GM18870 (cell line): ENCODE measurements at regions not wholly inside any gene's neighbourhood (a gene's known extent, or its start where the extent isn't known, plus 50 kb on each side); places are given as distances from the start of the nearest gene placed in this dataset.
A peak's percentile ranks its signal among the peaks of the same experiment; 100 is the strongest.

ENCODE experiments used
- ATAC-seq: cut with Tn5 transposase; IDR thresholded peaks from one replicate; pipeline ENCODE4 v1.9.1; 2021; ENCODE audit warnings: moderate library complexity; ENCODE audit not compliant: unreplicated experiment

DNA sequence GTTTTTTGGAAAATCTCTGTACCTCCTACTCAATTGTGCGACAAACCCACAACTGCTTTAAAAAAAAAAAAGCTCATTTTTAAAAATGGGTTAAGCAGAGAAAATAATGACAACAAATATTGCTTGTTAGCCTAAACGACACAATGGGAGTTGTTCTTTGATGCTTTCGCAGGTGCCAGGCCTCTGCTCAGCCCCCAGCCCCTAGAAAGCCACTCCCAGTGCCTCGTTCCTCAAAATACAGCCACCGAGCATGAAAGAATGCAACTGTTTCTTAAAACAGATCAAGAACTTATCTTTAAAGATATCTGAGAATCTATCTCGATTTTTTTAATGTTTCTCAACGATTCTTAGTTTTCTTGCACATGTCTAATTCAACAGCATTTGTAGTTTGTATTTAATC, 85.2 kb upstream of the PFKP start:
- ATAC-seq, result no peak

- ATAC-seq, result no peak
Measured at GRCh38 chr10:2981361-2981801, 86.0 kb upstream of the PFKP start.

DNA sequence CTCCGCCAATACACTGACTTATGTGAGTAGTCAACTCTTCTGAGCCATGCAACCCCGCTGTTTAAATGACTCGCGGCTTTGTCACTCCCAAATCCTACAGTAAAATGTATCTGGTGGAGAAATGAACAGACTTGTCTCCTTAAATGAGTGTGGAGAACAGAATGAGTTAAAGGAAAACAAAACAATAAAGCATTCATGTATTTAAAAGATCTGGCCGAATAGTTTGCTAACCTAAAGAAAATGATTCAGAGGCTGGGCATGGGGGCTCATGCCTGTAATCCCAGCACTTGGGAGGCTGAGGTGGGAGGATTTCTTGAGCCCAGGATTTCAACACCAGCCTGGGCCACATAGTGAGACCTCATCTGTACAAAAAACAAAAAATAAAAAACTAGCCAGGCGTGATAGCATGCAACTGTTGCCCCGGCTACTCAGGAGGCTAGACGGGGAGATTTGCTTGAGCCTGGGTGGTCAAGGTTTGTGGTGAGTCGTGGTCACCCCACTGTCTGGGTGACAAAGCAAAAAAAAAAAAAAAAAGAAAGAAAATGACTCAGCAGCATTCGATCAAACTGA, 86.5 kb upstream of the PFKP start:
- ATAC-seq, result peak; percentile 62

- ATAC-seq, result no peak
Measured at GRCh38 chr10:2980116-2980515, 87.2 kb upstream of the PFKP start.

DNA sequence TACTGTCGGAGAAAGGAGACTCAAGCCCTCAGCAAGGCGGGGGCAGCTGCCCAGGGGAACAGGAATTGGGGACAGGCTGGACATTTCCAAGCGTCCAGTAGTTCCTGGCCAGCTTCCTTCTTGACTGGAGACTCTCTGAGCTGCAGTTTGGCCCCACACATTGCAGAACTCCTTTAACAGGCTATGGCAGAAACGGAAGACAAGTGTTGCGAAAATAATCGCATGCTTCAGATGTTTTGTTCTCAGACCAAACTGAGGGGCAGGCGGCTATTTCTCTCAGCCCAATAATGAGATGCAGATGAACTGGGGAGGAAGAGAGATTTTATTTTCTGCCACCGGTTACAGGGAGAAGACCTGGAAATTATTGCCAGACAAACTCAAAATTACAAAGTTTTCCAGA, 88.0 kb upstream of the PFKP start:
- ATAC-seq, result no peak

DNA sequence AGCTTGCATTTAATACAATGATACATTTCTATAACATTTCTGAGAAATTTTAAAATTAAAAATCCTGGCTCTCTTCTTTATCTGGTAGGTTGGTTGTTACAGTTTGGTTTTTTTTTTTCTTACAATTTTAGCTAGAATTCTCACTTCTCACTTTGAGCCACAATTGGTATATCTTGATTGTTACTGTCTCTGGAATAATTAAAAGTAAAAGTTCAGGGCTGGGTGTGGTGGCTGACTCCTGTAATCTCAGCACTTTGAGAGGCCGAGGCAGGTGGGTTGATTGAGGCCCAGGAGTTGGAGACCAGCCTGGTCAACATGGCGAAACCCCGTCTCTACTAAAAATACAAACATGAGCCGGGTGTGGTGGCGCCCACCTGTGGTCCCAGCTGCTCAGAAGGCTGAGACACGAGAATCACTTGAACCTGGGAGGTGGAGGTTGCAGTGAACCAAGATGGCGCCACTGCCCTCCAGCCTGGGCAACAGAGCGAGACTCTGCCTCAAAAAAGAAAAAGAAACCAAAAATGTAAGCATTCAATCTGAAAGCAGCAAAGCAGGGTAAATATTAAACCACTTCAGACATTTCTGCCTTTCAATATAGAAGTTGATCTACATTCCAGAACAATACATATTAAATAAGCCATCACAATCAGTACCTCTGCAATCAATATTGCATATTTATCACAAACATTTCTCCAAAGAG, 88.6 kb upstream of the PFKP start:
- ATAC-seq, result peak; percentile 69

GRCh38 chr10:2978111-2978510, 89.2 kb upstream of the PFKP start:
- peak; percentile 52 for ATAC-seq

DNA sequence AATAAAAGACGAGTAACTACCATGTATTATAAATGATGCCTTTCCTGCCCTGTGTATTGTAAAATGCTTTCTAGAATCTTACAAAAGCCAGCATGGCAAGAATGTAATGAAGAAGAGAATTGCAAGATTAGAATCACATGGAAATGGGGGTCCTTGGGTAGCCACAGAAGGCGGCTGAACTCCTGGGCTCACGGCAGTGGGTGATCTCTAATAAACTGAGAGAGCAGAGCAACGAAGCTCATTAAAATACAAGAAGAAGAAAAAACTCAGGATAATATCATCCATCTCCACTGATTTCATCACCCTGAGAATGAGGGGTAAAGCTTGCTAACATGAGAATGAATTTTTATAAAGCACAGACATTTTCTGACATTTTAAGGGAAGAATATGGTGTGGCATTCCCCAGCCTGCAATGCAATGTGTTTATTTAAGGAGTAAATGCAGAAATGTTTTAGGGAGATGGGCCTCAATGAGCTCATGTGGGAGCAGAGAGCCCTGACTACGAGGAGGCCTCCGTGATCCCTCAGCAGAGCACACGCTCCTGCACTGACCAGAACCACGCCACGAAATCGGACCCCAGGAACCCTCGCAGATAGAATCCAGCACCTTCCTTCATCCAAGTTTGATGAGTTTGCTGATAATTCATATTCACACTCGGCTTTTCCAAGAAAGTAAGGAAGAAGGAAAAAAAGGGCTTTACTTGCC, 92.7 kb upstream of the PFKP start:
- no peak for ATAC-seq

GRCh38 chr10:2974083-2974482, 93.3 kb upstream of the PFKP start:
- no peak for ATAC-seq

DNA sequence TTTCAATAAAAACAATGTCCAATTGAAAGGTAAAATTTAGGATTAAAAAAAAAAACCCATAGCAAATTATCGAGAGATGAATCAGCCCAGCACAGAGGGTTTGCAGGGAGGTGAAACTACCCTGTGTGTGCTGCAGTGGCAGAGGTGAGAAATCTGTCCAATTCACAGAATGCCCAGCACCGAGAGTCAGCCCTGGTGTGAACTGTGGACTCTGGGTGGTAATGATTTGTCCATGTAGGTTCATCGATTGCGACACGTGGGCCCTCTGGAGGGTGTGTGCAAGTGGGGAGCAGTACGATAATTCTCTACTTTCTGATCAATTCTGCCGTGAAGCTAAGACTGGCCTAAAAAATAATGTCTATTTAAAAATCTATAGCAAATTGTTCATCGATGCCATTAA, 94.5 kb upstream of the PFKP start:
- no peak for ATAC-seq

- ATAC-seq, result no peak
Measured at GRCh38 chr10:2972216-2972615, 95.1 kb upstream of the PFKP start.

DNA sequence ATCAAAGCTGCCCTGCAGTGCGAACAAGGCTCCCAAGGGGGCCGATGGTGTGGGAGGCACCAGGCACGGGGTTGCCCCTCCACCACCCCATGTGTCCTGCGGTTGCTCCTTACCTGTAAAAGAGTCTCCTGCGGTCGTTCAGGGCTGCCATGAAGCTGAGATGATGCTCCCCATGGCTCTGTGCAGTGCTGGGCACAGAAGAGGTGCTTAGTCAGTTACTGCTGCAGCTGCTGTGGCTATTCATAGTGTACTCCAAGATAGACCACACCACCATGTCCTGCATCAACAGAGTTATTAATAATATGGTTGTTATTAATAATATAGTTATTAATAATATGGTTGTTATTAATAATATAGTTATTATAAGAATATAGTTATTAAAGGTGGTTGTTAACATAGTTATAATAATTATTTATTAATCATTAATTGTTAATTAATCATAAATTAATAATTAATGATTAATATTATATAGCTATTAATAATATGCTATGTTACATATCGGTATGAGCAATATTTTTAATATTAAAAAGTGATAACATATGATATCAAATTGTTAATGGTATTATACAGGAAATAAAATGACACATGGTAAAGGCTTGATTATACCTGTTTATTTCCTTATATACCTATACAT, 97.0 kb upstream of the PFKP start:
- no peak for ATAC-seq

DNA sequence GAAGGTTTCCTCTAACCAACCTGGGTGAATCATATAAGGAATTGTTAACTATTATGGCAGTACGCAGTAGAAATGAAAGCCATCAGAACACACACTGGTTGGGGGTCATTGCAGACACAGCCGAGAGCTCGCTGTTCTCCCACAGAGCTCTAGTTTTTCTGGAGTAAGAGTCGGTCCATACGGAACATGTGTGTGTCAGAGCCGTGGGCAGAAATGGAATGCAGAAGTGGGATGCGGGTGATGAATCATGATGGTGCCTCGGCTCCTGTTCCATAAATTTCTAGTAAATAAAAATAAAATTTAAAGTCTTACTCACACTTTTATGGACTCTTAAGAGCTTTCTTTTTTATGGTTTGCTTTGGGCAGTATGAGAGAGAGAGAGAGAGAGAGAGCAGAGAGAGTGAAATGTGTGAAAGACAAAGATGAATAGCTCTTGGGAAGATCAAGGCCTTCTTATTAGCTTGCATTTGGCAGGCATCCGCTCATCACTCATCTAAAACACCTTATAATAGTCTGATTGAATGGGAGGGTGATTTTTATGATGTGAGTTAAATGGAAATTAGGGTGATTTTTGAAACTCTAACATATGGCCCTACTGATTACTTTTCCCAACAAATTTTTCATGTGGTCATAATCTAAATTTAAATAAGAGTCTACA, 98.8 kb upstream of the PFKP start:
- ATAC-seq, result no peak

DNA sequence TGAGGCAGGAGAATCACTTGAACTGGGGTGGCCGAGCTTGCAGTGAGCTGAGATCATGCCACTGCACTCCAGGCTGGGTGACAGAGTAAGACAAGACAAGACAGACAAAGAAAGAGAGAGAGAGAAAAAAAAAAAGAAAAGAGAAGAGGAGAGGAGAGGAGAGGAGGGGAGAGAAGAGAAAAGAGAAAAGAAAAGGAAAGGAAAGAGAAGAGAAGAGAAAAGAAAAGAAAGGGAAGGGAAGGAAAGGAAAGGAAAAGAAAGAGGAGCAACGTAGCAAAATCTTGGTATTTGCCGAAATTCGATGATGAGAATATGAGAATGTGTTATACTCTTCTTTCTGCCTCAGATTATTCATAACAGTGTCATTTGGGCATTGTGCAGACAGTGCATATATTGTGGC, 101.2 kb upstream of the PFKP start:
- no peak for ATAC-seq

DNA sequence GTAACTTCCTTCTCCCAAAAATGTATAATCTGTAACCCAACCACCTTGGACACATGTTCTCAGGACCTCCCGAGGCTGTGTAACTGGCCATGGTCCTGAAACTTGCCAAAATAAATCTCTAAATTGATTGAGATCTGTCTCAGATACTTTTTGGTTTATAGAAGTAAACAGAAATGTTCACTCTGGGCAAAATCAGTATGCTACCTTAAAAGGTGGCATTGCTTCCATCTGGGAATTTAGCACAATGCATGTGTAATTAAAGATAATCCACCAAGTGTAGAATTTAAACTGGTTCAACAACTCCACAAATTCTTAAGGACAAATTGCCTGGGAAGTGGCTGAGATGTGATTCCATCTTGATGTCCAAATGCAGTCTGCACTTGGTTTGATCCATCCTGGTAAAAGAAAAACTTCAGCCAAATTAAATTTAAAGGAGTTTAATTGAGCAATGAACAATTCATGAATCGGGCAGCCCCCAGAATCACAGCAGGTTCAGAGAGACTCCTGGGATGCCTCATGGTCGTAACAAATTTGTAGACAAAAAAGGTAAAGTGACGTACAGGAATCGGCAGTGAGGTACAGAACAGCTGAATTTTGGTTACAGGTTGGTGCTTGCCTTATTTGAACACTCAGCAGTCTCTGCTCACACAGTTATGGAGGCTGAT, 102.6 kb upstream of the PFKP start:
- ATAC-seq, result no peak

DNA sequence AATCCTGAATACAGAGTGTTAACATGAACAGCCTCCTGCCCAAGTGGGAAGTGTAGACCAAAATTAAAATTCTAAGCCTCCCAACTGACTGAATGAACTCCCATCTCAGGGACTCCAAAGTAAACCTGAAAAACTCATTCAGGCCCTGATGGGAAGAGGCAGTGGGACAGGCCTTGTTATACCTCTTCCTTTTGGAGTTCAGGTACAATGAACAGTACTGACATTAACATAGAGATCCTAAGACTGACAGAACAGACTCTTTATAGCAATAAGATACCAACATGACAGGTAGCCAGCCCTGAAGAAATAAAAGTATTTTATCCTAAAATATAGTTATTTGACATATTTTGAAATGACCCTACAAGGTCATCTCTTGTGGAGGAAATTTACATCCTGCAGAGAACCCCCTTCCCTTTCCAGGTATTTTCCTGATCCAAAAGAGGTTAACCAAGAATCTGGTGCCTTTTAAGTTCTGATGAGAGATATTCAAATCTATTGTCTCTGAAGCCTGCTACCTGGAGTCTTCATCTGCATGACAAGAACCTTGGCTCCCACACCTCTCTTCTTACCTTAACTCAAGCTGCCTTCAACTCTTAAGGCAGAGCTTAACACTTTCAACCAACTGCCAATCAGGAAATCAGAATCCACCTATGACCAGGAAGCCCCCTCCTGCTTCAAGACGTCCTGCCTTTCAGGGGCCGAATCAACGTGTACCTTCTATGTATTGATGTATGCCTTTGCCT, 103.3 kb upstream of the PFKP start:
- no peak for ATAC-seq

- ATAC-seq, result no peak
Measured at GRCh38 chr10:2962194-2962593, 105.2 kb upstream of the PFKP start.

DNA sequence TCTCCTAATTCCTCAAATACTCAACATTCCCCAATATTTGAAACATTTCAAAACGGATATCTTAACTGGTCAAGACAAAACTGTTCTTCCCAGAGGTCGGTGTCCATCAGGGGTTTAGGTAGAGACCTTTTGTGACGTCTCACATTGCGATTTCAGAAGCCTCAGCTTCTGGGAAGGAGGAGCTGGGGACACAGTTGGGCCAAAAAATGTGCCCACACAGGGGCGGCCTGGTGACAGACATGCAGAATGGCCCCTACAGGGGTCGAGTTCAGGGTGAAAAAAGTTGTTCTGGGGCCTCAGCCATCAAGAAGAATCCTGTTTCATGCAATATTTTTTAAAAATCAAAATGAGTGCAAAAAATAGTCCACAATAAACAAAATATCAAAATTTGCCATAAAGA, 108.7 kb upstream of the PFKP start:
- ATAC-seq, result no peak

DNA sequence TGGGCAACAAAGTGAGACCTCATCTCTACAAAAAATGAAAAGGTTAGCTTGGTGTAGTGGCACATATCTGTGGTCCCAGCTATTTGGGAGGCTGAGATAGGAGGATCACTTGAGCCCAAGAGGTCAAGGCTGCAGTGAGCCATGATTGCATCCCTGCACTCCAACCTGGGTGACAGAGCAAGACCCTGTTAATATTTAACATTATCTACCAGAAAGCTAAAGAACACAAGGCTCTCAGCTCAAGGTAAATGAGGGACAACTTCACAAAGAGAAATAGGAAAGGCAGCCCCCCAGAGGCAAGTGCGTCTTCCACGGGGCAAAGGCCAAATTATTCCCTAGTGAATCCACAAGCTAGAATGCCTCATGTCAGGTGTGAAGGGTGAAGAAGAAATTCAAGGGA, 109.6 kb upstream of the PFKP start:
- ATAC-seq, result no peak

GRCh38 chr10:2955064-2955463, 112.3 kb upstream of the PFKP start:
- no peak for ATAC-seq
